HEK293 (cell line): ENCODE measurements at regions not wholly inside any gene's neighbourhood (a gene's known extent, or its start where the extent isn't known, plus 50 kb on each side); places are given as distances from the start of the nearest gene placed in this dataset.

Experiments
- CTCF ChIA-PET: fragments of 350-600 bp; formaldehyde crosslinking; extraction: SDS; loops from one replicate; lab custom pipeline; 2021; ENCODE audit warnings: antibody characterized with exemption; lab: Yijun Ruan, JAX
- POLR2A ChIA-PET: fragments of 300-600 bp; formaldehyde crosslinking; extraction: SDS; loops from one replicate; lab custom pipeline; 2020; ENCODE audit warnings: antibody characterized with exemption, inconsistent platforms; lab: Yijun Ruan, JAX
- H3K27ac ChIP-seq: fragments of 200-500 bp; sonication (Bioruptor generic); 2 replicates; pipeline ENCODE4 v1.5.1; 2014; ENCODE audit warnings: low read depth, low read length, control low read depth, inconsistent platforms; ENCODE audit errors: extremely low read depth
- H3K36me3 ChIP-seq, 2 experiments: fragments of 200-500 bp in 1 of 2; sonication (Bioruptor generic) in 1 of 2; 1 replicate in 1 of 2; 2 replicates in 1 of 2; pipeline ENCODE4 v1.5.1; 2014 to 2017; ENCODE audit warnings: inconsistent platforms in 2 of 2, low read length in 2 of 2; ENCODE audit not compliant: control insufficient read depth in 2 of 2, insufficient read depth in 1 of 2
- H3K4me1 ChIP-seq: fragments of 200-500 bp; sonication (Bioruptor generic); 2 replicates; pipeline ENCODE4 v1.5.1; 2014; ENCODE audit warnings: mild to moderate bottlenecking, low read length, inconsistent platforms; ENCODE audit not compliant: control insufficient read depth, insufficient read depth
- H3K4me3 ChIP-seq: 2 replicates; pipeline ENCODE4 v1.5.1; 2011; ENCODE audit warnings: low read depth, mild to moderate bottlenecking, control low read depth, low read length, moderate library complexity
- H3K9me3 ChIP-seq: fragments of 200-500 bp; sonication (Bioruptor generic); 2 replicates; pipeline ENCODE4 v1.5.1; 2014; ENCODE audit warnings: low read depth, low read length, inconsistent platforms; ENCODE audit not compliant: control insufficient read depth, insufficient read depth
- GLI4 ChIP-seq: fragments of 450-650 bp; formaldehyde crosslinking; IDR thresholded peaks from 2 replicates; pipeline ENCODE4 v1.5.1; 2016; ENCODE audit warnings: missing biosample characterization, missing genetic modification characterization
- SP7 ChIP-seq: fragments of 450-650 bp; formaldehyde crosslinking; IDR thresholded peaks from 2 replicates; pipeline ENCODE4 v1.5.1; 2016; ENCODE audit warnings: missing biosample characterization, missing genetic modification characterization
- ZBTB17 ChIP-seq: fragments of 450-650 bp; formaldehyde crosslinking; IDR thresholded peaks from 2 replicates; pipeline ENCODE4 v1.5.1; 2016; ENCODE audit warnings: missing biosample characterization, missing genetic modification characterization
- ZBTB44 ChIP-seq: fragments of 450-650 bp; IDR thresholded peaks from 2 replicates; pipeline ENCODE4 v1.5.1; 2018; ENCODE audit warnings: missing biosample characterization, mild to moderate bottlenecking, missing genetic modification characterization
- ZBTB6 ChIP-seq: fragments of 450-650 bp; formaldehyde crosslinking; IDR thresholded peaks from 2 replicates; pipeline ENCODE4 v1.5.1; 2017; ENCODE audit warnings: missing biosample characterization, missing genetic modification characterization
- ZEB2 ChIP-seq: fragments of 450-650 bp; formaldehyde crosslinking; IDR thresholded peaks from 2 replicates; pipeline ENCODE4 v1.5.1; 2016; ENCODE audit warnings: missing biosample characterization, missing genetic modification characterization
- ZFP3 ChIP-seq: fragments of 450-650 bp; formaldehyde crosslinking; IDR thresholded peaks from 2 replicates; pipeline ENCODE4 v1.5.1; 2016; ENCODE audit warnings: low read depth, missing biosample characterization, missing genetic modification characterization
- ZFP37 ChIP-seq: fragments of 450-650 bp; formaldehyde crosslinking; IDR thresholded peaks from 2 replicates; pipeline ENCODE4 v1.5.1; 2016; ENCODE audit warnings: missing biosample characterization, missing genetic modification characterization
- ZNF10 ChIP-seq: fragments of 450-650 bp; formaldehyde crosslinking; IDR thresholded peaks from 2 replicates; pipeline ENCODE4 v1.5.1; 2017; ENCODE audit warnings: missing biosample characterization, missing genetic modification characterization
- ZNF121 ChIP-seq: fragments of 450-650 bp; formaldehyde crosslinking; IDR thresholded peaks from 2 replicates; pipeline ENCODE4 v1.5.1; 2016; ENCODE audit warnings: missing biosample characterization, missing genetic modification characterization
- ZNF26 ChIP-seq: fragments of 450-650 bp; formaldehyde crosslinking; IDR thresholded peaks from 2 replicates; pipeline ENCODE4 v1.5.1; 2016; ENCODE audit warnings: missing biosample characterization, missing genetic modification characterization
- ZNF280D ChIP-seq: fragments of 450-650 bp; formaldehyde crosslinking; IDR thresholded peaks from 2 replicates; pipeline ENCODE4 v1.5.1; 2016; ENCODE audit warnings: missing biosample characterization, missing genetic modification characterization
- ZNF311 ChIP-seq: fragments of 450-650 bp; formaldehyde crosslinking; IDR thresholded peaks from 2 replicates; pipeline ENCODE4 v1.5.1; 2017; ENCODE audit warnings: missing biosample characterization, missing genetic modification characterization, borderline replicate concordance
- ZNF335 ChIP-seq: fragments of 450-650 bp; formaldehyde crosslinking; conservative IDR thresholded peaks from 2 replicates; pipeline ENCODE4 v1.5.1; 2016; ENCODE audit warnings: missing biosample characterization, missing genetic modification characterization
- ZNF404 ChIP-seq: fragments of 450-650 bp; formaldehyde crosslinking; IDR thresholded peaks from 2 replicates; pipeline ENCODE4 v1.5.1; 2017; ENCODE audit warnings: missing biosample characterization, missing genetic modification characterization
- ZNF449 ChIP-seq: fragments of 450-650 bp; formaldehyde crosslinking; IDR thresholded peaks from 2 replicates; pipeline ENCODE4 v1.5.1; 2017; ENCODE audit warnings: missing biosample characterization, mild to moderate bottlenecking, missing genetic modification characterization, moderate library complexity
- ZNF473 ChIP-seq: fragments of 450-650 bp; formaldehyde crosslinking; IDR thresholded peaks from 2 replicates; pipeline ENCODE4 v1.5.1; 2017; ENCODE audit warnings: missing biosample characterization, missing genetic modification characterization
- ZNF555 ChIP-seq: fragments of 450-650 bp; formaldehyde crosslinking; conservative IDR thresholded peaks from 2 replicates; pipeline ENCODE4 v1.5.1; 2017; ENCODE audit warnings: missing biosample characterization, mild to moderate bottlenecking, missing genetic modification characterization, inconsistent platforms
- ZNF639 ChIP-seq: fragments of 450-650 bp; formaldehyde crosslinking; IDR thresholded peaks from 2 replicates; pipeline ENCODE4 v1.5.1; 2016; ENCODE audit warnings: missing biosample characterization, missing genetic modification characterization
- ZNF785 ChIP-seq: fragments of 450-650 bp; formaldehyde crosslinking; IDR thresholded peaks from 2 replicates; pipeline ENCODE4 v1.5.1; 2016; ENCODE audit warnings: missing biosample characterization, missing genetic modification characterization
- ZSCAN23 ChIP-seq: fragments of 450-650 bp; formaldehyde crosslinking; IDR thresholded peaks from 2 replicates; pipeline ENCODE4 v1.5.1; 2016; ENCODE audit warnings: missing biosample characterization, missing genetic modification characterization

- H3K4me3 ChIP-seq = no peak overlapping the region
- no peaks in the 10 kb centered on the region for H3K36me3 ChIP-seq
- H3K4me1 ChIP-seq = no peaks in the 10 kb centered on the region
- CTCF ChIA-PET = interaction anchor here (1.4 kb wide), 1 partner anchor 10 kb away, joined by 4 read pairs; no protein-coding TSS in a partner anchor
- TF ChIP-seq SP7 (no peak), ZFP3 (tag by site-specific recombination) (no peak), GLI4 (tag by site-specific recombination) (no peak), ZNF639 (tag by site-specific recombination) (no peak), ZNF404 (tag by site-specific recombination) (no peak), ZNF785 (no peak), ZEB2 (tag by site-specific recombination) (no peak), ZNF121 (tag by site-specific recombination) (no peak), ZNF473 (tag by site-specific recombination) (no peak), ZSCAN23 (no peak), ZNF26 (tag by site-specific recombination) (no peak), ZNF10 (tag by site-specific recombination) (no peak), ZNF555 (no peak), ZFP37 (tag by site-specific recombination) (no peak), ZBTB17 (tag by site-specific recombination) (no peak)
- POLR2A ChIA-PET = no interaction called here
- H3K9me3 ChIP-seq = no peaks in the 10 kb centered on the region
- H3K27ac ChIP-seq = no peak overlapping the region
Observed at GRCh38 chr2:167380555-167380954, 492.3 kb downstream of the XIRP2 start.

- Histone ChIP-seq H3K9me3 (no peaks in the 10 kb centered on the region), H3K4me3 (no peak overlapping the region), H3K27ac (no peak overlapping the region), H3K36me3 (no peaks in the 10 kb centered on the region), H3K4me1 (no peaks in the 10 kb centered on the region)
- TF ChIP-seq ZNF311 (tag by site-specific recombination) = no peak
- POLR2A ChIA-PET = no interaction called here
- CTCF ChIA-PET = interaction anchor here (0.6 to 1.4 kb wide), 2 partner anchors 10 to 527 kb away, joined by 3 to 4 read pairs; no protein-coding TSS in a partner anchor
Observed at GRCh38 chr2:167380094-167380493, 491.8 kb downstream of the XIRP2 start.

GRCh38 chr2:167369083-167369482, 480.8 kb downstream of the XIRP2 start:
- H3K36me3 ChIP-seq = no peaks in the 10 kb centered on the region
- no peaks in the 10 kb centered on the region for H3K9me3 ChIP-seq
- ChIA-PET CTCF (interaction anchor here (0.7 kb wide), 1 partner anchor 747 kb away, joined by 3 read pairs; no protein-coding TSS in a partner anchor), POLR2A (no interaction called here)
- no peak overlapping the region for H3K4me3 ChIP-seq
- no peak overlapping the region for H3K27ac ChIP-seq
- H3K4me1 ChIP-seq = no peaks in the 10 kb centered on the region
- TF ChIP-seq ZNF449 (tag by site-specific recombination) (no peak), ZNF280D (tag by site-specific recombination) (no peak), ZBTB44 (no peak), ZNF335 (no peak), ZEB2 (tag by site-specific recombination) (no peak), ZBTB6 (tag by site-specific recombination) (no peak), ZFP3 (tag by site-specific recombination) (no peak)
